Vagina (tissue), 2 donors: ENCODE measurements at regions not wholly inside any gene's neighbourhood (a gene's known extent, or its start where the extent isn't known, plus 50 kb on each side); places are given as distances from the start of the nearest gene placed in this dataset.

ENCODE experiments used
- DNase-seq, 2 donors: peaks; one replicate each; pipeline ENCODE4 v3.0.0-alpha.2; 2017; ENCODE audit errors: extremely low spot score in 2 of 2
- H3K27ac ChIP-seq: fragments of 200-600 bp; sonication (generic); one replicate; pipeline ENCODE4 v1.5.1; 2019
- H3K27me3 ChIP-seq: fragments of 200-600 bp; sonication (generic); one replicate; pipeline ENCODE4 v1.5.1; 2019
- H3K36me3 ChIP-seq, 2 donors: fragments of 200-600 bp; sonication (generic); one replicate each; pipeline ENCODE4 v1.5.1; 2017 to 2019
- H3K4me1 ChIP-seq: fragments of 200-600 bp; sonication (generic); one replicate; pipeline ENCODE4 v1.5.1; 2019
- H3K4me3 ChIP-seq, 2 donors: fragments of 200-600 bp; sonication (generic); 1 replicate in 1 of 2; 2 replicates in 1 of 2; pipeline ENCODE4 v1.5.1; 2016 to 2019
- H3K9me3 ChIP-seq: fragments of 200-600 bp; sonication (generic); one replicate; pipeline ENCODE4 v1.5.1; 2019
- POLR2A ChIP-seq, 2 donors: fragments of 450-650 bp; IDR thresholded peaks; one replicate each; pipeline ENCODE4 v1.6.1; 2017; ENCODE audit warnings: antibody characterized with exemption in 2 of 2, mild to moderate bottlenecking in 2 of 2, moderate library complexity in 2 of 2
- POLR2AphosphoS5 ChIP-seq, 2 donors: sonication (generic); formaldehyde crosslinking; IDR thresholded peaks; one replicate each; pipeline ENCODE4 v1.9.0; 2017; ENCODE audit warnings: antibody characterized with exemption in 2 of 2, mild to moderate bottlenecking in 2 of 2, low read depth in 1 of 2; ENCODE audit not compliant: insufficient read depth in 1 of 2
- intact Hi-C: fragments of 100-400 bp; cut with DNase I; formaldehyde crosslinking; loops from one replicate; pipeline ENCODE4 v1.15.1; 2023
- TF ChIP-seq, protein P1 (sequence below), 3 experiments: fragments of 450-650 bp in 2 of 3; fragments of 200-600 bp in 1 of 3; sonication (generic) in 1 of 3; IDR thresholded peaks; one replicate each; pipeline ENCODE4 v1.5.1; 2017 to 2019; ENCODE audit warnings: antibody characterized with exemption in 3 of 3, mild to moderate bottlenecking in 2 of 3, moderate library complexity in 2 of 3

DNA sequence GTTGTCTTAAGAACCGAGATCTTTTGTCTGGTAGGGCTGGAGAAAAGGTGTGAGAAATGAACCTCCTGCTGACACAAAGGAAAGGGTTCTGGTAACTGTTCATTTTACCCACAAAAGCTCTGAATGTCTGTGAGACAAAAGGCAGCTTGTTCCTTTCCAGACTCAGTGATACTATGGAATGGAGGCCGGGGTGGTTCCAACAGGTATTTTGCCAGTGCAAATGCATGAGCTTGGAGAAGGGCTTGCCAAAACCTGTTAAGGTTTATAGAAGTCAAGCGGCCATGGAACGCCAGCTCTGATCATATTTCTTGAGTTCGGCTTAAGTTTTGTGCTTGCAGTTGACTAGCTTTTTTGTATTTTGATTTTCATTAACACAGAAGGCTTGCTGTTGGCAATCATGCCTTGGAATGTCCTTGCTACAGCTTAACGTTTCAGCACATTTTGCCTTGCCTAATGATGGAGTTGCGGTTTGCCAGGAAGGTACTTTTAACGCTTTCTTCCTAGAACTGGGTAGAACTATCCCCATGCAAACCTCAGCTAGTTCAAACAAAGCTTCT lies 328.6 kb downstream of the PIK3R1 start:
- H3K27ac ChIP-seq, result peak overlapping the region; percentile 33
- H3K27me3 ChIP-seq, result no peaks in the 10 kb centered on the region
- no peak overlapping the region for H3K4me3 ChIP-seq
- peaks cover 13% of the 10 kb centered on the region for H3K4me1 ChIP-seq
- TF ChIP-seq POLR2A (IDR thresholded peaks at IDR 0.05) (no peak), POLR2AphosphoS5 (IDR thresholded peaks at IDR 0.05; ENCODE audit: insufficient read depth in 1 of 2, low read depth in 1 of 2) (no peak)
- TF ChIP-seq, protein P1, sequence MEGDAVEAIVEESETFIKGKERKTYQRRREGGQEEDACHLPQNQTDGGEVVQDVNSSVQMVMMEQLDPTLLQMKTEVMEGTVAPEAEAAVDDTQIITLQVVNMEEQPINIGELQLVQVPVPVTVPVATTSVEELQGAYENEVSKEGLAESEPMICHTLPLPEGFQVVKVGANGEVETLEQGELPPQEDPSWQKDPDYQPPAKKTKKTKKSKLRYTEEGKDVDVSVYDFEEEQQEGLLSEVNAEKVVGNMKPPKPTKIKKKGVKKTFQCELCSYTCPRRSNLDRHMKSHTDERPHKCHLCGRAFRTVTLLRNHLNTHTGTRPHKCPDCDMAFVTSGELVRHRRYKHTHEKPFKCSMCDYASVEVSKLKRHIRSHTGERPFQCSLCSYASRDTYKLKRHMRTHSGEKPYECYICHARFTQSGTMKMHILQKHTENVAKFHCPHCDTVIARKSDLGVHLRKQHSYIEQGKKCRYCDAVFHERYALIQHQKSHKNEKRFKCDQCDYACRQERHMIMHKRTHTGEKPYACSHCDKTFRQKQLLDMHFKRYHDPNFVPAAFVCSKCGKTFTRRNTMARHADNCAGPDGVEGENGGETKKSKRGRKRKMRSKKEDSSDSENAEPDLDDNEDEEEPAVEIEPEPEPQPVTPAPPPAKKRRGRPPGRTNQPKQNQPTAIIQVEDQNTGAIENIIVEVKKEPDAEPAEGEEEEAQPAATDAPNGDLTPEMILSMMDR (IDR thresholded peaks at IDR 0.05), result no peak
- H3K36me3 ChIP-seq, result no peaks in the 10 kb centered on the region
- no peaks in the 10 kb centered on the region for H3K9me3 ChIP-seq
- DNase-seq, result no peak
- intact Hi-C loops, result no loop called here

DNA sequence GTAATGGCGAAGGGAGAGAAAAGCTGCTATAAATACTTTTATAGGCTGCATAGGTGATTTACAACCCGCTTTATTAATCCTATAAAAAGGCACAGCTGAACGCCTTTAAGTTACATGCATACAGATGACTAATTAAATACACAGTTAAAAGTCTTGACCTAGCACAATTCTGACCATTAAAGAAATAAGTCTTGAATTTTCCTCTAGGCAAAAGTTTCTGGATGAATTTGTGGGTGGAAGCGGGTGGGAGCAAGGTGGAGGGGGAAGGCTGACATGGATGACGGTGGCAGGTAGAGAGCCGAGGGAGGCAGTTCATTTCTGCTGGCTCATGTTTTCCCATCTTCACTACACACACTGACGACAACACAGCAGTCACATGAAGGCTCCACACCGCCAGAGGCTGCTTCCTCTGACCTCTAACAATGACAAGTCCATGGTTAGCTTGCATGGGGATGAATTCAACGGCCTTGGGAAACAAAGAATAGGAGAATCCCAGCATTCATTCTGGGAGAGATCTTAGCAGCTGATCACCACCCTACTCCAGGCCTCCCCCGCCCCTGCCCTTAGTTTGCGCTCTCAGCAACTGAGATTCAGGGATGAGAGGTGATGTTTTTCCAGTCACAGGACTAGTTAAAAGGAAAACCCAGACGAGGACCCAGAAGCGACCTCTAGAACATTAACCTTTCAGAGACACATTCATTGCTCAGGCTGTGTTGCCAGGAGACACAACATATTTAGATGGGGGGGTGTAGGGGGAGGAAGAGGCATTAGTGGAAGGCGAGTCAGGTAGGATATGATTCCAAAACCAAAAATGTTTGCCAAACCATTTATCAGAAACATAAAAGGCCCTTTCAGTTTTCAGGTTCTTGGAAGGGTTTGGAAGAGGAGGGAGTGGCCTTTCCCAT lies 329.3 kb downstream of the PIK3R1 start:
- H3K9me3 ChIP-seq, result no peaks in the 10 kb centered on the region
- intact Hi-C loops, result no loop called here
- TF ChIP-seq, protein P1 (IDR thresholded peaks at IDR 0.05), result no peak
- peak in 1 of 2 donors; percentile 36 for TF ChIP-seq POLR2AphosphoS5 (IDR thresholded peaks at IDR 0.05; ENCODE audit: insufficient read depth in 1 of 2, low read depth in 1 of 2)
- peak overlapping the region; percentile 33 for H3K27ac ChIP-seq
- H3K27me3 ChIP-seq, result no peaks in the 10 kb centered on the region
- no peak overlapping the region for H3K4me3 ChIP-seq
- no peak for DNase-seq
- no peaks in the 10 kb centered on the region for H3K36me3 ChIP-seq
- peaks cover 18% of the 10 kb centered on the region for H3K4me1 ChIP-seq

DNA sequence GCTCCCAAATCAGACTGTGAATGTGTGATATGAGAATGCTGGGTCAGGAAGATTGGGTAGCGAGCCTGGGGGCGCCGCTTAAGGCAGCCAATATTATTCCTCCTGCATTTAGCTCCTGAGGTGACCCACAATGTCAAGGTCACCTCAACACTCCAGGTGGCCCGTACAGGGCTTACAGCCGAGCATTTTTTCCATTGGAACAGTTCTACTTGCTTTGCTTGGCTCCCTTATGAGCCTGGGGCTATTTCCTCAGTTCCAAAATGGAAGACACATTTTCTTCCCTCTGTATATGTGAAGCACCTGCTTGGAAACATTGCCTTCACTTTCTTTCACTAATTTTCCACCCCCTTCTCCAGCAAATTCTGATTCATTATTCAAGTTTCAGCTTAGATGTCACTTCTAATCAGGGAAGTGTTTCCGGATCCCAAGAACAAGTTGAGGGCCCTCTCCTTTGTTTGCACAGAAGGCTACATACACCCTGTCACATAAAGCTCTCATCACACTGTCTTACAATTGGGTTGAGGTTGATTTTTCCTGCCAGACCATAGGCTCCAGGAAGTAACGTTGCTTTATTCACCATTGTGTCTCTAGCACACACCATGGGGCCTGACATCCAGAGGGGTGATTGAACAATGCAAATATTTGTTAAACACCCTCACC lies 330.2 kb downstream of the PIK3R1 start:
- intact Hi-C loops, result no loop called here
- DNase-seq, result no peak
- no peaks in the 10 kb centered on the region for H3K27me3 ChIP-seq
- no peaks in the 10 kb centered on the region for H3K9me3 ChIP-seq
- no peaks in the 10 kb centered on the region for H3K36me3 ChIP-seq
- TF ChIP-seq, protein P1 (IDR thresholded peaks at IDR 0.05), result no peak
- no peak for TF ChIP-seq POLR2A (IDR thresholded peaks at IDR 0.05)
- TF ChIP-seq POLR2AphosphoS5 (IDR thresholded peaks at IDR 0.05; ENCODE audit: insufficient read depth in 1 of 2, low read depth in 1 of 2), result no peak
- H3K27ac ChIP-seq, result no peak overlapping the region
- H3K4me1 ChIP-seq, result peaks cover 18% of the 10 kb centered on the region
- H3K4me3 ChIP-seq, result no peak overlapping the region

DNA sequence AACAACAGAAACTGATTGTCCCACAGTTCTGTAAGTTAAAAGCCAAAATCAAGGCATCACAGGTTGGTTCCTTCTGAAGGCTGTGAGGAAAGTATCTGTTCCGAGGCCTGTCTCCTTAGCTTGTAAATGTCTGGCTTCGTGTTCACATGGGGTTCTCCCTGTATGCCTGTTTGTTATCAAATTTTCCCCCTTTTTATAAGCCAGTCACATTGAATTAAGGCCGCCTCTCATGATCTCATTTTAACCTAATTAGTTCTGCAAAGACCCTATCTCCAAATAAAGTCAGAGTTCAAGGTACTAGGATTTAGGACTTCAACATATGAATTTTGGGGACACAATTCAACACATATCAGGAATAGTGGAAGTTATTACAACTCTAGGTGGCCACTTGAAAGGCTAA lies 331.5 kb downstream of the PIK3R1 start:
- DNase-seq, result no peak
- Histone ChIP-seq H3K4me3 (no peak overlapping the region), H3K4me1 (peaks cover 18% of the 10 kb centered on the region), H3K36me3 (no peaks in the 10 kb centered on the region), H3K27me3 (no peaks in the 10 kb centered on the region), H3K9me3 (no peaks in the 10 kb centered on the region), H3K27ac (no peak overlapping the region)
- TF ChIP-seq, protein P1 (IDR thresholded peaks at IDR 0.05), result no peak
- TF ChIP-seq POLR2A (IDR thresholded peaks at IDR 0.05) (no peak), POLR2AphosphoS5 (IDR thresholded peaks at IDR 0.05; ENCODE audit: insufficient read depth in 1 of 2, low read depth in 1 of 2) (no peak)
- intact Hi-C loops, result no loop called here
